ENCODE measurements at regions not wholly inside any gene's neighbourhood (a gene's known extent, or its start where the extent isn't known, plus 50 kb on each side); places are given as distances from the start of the nearest gene placed in this dataset.
"Not testable (repeated sequence)": the region's sequence is repeated elsewhere in the genome, so short reads cannot be mapped to it uniquely, and the experiment has no call there.

DNA sequence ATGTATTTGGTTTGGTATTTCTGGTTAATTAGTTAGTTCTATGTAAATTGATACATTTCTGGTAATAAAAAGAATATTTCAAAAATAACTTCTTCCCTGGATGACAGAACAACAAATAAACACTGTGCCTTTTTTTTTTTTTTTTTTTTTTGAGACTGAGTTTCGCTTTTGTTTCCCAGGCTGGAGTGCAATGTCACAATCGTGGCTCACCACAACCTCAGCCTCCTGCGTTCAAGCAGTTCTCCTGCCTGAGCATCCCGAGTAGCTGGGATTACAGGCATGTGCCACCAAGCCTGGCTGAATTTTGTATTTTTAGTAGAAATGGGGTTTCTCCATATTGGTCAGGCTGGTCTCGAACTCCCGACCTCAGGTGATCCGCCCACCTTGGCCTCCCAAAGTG lies 64.3 kb upstream of the NFIA start:
- TF ChIP-seq CTCF, POLR2A (IDR thresholded peaks at IDR 0.05): not testable (repeated sequence)
